Fibroblast of lung (primary cell): ENCODE measurements at regions not wholly inside any gene's neighbourhood (a gene's known extent, or its start where the extent isn't known, plus 50 kb on each side); places are given as distances from the start of the nearest gene placed in this dataset.

Experiments
- DNase-seq, 2 donors: peaks; one replicate each; pipeline versions ENCODE4 v3.0.0 to v3.0.0-alpha.2; 2010; ENCODE audit warnings: low read depth in 2 of 2
- H2AFZ ChIP-seq: 2 replicates; pipeline ENCODE4 v1.5.1; 2012; ENCODE audit warnings: low read length, control low read depth, inconsistent platforms
- H3K27ac ChIP-seq: 2 replicates; pipeline ENCODE4 v1.5.1; 2011; ENCODE audit warnings: low read length, control low read depth; ENCODE audit not compliant: insufficient read depth
- H3K27me3 ChIP-seq: 2 replicates; pipeline ENCODE4 v1.5.1; 2011; ENCODE audit warnings: mild to moderate bottlenecking, low read length; ENCODE audit not compliant: control insufficient read depth, insufficient read depth
- H3K36me3 ChIP-seq: 2 replicates; pipeline ENCODE4 v1.5.1; 2011; ENCODE audit warnings: low read length; ENCODE audit not compliant: control insufficient read depth, insufficient read depth
- H3K4me1 ChIP-seq: 2 replicates; pipeline ENCODE4 v1.5.1; 2011; ENCODE audit warnings: low read length; ENCODE audit not compliant: control insufficient read depth, insufficient read depth; ENCODE audit errors: extremely low read depth
- H3K4me2 ChIP-seq: 2 replicates; pipeline ENCODE4 v1.5.1; 2011; ENCODE audit warnings: low read length, control low read depth; ENCODE audit not compliant: insufficient read depth; ENCODE audit errors: extremely low read depth
- H3K4me3 ChIP-seq, 4 experiments: fragments of 200-600 bp in 1 of 4; sonication (generic) in 1 of 4; replicated peaks in 1 of 4; 2 replicates each; pipeline ENCODE4 v1.5.1; 2011 to 2016; ENCODE audit warnings: low read length in 4 of 4, low read depth in 3 of 4, mild to moderate bottlenecking in 3 of 4, control low read depth in 2 of 4, inconsistent platforms in 1 of 4, mixed read lengths in 1 of 4; ENCODE audit not compliant: insufficient read depth in 1 of 4; ENCODE audit errors: control extremely low read depth in 1 of 4
- H3K79me2 ChIP-seq: 2 replicates; pipeline ENCODE4 v1.5.1; 2012; ENCODE audit warnings: mild to moderate bottlenecking, low read length, inconsistent platforms; ENCODE audit not compliant: control insufficient read depth, insufficient read depth
- H3K9ac ChIP-seq: 2 replicates; pipeline ENCODE4 v1.5.1; 2011; ENCODE audit warnings: mild to moderate bottlenecking, low read length, control low read depth; ENCODE audit not compliant: insufficient read depth
- H3K9me3 ChIP-seq: 2 replicates; pipeline ENCODE4 v1.5.1; 2012; ENCODE audit warnings: low read depth, low read length; ENCODE audit not compliant: control insufficient read depth, insufficient read depth
- H4K20me1 ChIP-seq: 2 replicates; pipeline ENCODE4 v1.5.1; 2011; ENCODE audit warnings: low read length; ENCODE audit not compliant: control insufficient read depth, insufficient read depth; ENCODE audit errors: extremely low read depth
- CTCF ChIP-seq, 2 donors: IDR thresholded peaks in 1 of 2; conservative IDR thresholded peaks in 1 of 2; 1 replicate in 1 of 2; 2 replicates in 1 of 2; pipeline ENCODE4 v1.5.1; 2011 to 2012; ENCODE audit warnings: low read length in 2 of 2, control low read depth in 1 of 2, inconsistent platforms in 1 of 2, low read depth in 1 of 2, mild to moderate bottlenecking in 1 of 2
- EZH2 ChIP-seq: IDR thresholded peaks from 2 replicates; pipeline ENCODE4 v1.5.1; 2012; ENCODE audit warnings: low read length, control low read depth, mild to moderate bottlenecking; ENCODE audit errors: missing control alignments

DNA sequence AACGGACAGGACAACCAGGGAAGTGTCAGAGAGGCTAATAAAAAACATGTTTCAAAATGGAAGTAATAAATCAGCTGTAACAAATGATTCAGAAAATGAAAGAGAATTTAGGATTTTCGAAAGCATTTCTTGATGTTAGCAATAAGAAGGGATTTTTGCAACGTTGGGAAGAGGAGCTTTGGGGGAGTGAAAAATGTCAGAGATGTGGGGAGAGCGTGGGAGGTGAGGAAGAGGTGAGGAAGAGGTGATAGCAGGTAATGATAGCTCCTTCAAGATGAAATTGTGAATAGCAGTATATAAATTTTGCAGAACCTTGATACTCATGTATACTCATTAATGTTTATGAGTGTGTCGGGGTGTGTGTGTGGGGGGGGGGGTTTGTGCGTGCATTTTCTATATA lies 76.2 kb upstream of the COX10 start:
- H3K27ac ChIP-seq: no peak overlapping the region
- H4K20me1 ChIP-seq: no peaks in the 10 kb centered on the region
- TF ChIP-seq CTCF (conservative IDR thresholded peaks at IDR 0.05 in 1 of 2, IDR thresholded peaks at IDR 0.05 in 1 of 2; ENCODE audit: low read depth in 1 of 2, low read length in 2 of 2) (no peak), EZH2 (no peak)
- no peaks in the 10 kb centered on the region for H3K79me2 ChIP-seq
- H2AFZ ChIP-seq: no peak overlapping the region
- no peaks in the 10 kb centered on the region for H3K36me3 ChIP-seq
- DNase-seq: no peak
- H3K4me2 ChIP-seq: no peak overlapping the region
- no peaks in the 10 kb centered on the region for H3K27me3 ChIP-seq
- no peaks in the 10 kb centered on the region for H3K9me3 ChIP-seq
- H3K4me1 ChIP-seq: no peaks in the 10 kb centered on the region
- H3K4me3 ChIP-seq: no peak overlapping the region
- no peak overlapping the region for H3K9ac ChIP-seq

DNA sequence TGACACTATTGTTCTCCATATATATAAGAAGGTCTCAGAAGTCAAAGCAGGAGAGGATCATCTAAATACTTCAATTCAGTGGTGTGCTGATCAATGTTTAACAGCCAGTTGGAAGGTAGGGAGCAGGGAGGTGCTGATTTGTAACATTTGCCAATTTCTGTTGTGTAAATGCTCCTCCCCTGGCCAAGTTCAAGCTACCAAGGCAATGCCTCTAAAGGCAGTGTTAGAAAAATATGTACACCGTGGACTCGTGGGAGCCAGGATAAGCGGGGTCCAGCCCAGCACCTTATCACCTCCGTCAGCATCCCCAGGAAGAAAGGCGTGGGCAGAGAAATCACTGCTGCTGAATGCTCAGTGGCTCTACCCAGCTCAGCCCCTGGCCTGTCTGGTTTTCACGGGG lies 75.3 kb upstream of the COX10 start:
- Histone ChIP-seq H3K4me1 (no peaks in the 10 kb centered on the region), H3K9me3 (no peaks in the 10 kb centered on the region), H3K27me3 (no peaks in the 10 kb centered on the region), H3K9ac (no peak overlapping the region), H3K36me3 (no peaks in the 10 kb centered on the region), H2AFZ (no peak overlapping the region), H3K79me2 (no peaks in the 10 kb centered on the region), H4K20me1 (no peaks in the 10 kb centered on the region), H3K27ac (no peak overlapping the region), H3K4me2 (no peak overlapping the region), H3K4me3 (no peak overlapping the region)
- DNase-seq: no peak
- TF ChIP-seq EZH2 (no peak), CTCF (conservative IDR thresholded peaks at IDR 0.05 in 1 of 2, IDR thresholded peaks at IDR 0.05 in 1 of 2; ENCODE audit: low read depth in 1 of 2, low read length in 2 of 2) (no peak)

DNA sequence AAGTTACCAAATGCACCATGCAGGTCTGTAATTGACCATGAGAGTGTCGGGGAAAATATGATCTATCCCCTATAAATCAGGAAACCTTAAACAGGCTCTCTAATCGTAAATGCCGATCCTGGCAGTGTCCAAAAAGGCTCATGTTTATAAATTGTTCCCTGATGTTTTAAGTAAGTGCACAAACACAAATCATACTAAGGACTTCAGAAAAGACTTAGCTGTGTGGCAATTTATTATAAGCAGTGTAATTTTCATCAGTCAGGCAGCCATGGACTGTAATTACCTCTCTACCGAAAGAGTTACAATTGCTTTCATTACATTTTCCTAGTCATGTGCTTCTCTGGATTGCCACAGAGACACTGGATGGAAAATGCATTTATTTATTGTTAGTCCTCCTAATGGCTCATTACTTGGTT lies 73.4 kb upstream of the COX10 start:
- no peaks in the 10 kb centered on the region for H3K27me3 ChIP-seq
- H2AFZ ChIP-seq: no peak overlapping the region
- H3K4me2 ChIP-seq: no peak overlapping the region
- H3K27ac ChIP-seq: no peak overlapping the region
- H3K36me3 ChIP-seq: no peaks in the 10 kb centered on the region
- TF ChIP-seq EZH2 (no peak), CTCF (conservative IDR thresholded peaks at IDR 0.05 in 1 of 2, IDR thresholded peaks at IDR 0.05 in 1 of 2; ENCODE audit: low read depth in 1 of 2, low read length in 2 of 2) (no peak)
- no peak overlapping the region for H3K9ac ChIP-seq
- peak in 1 of 2 donors; percentile 12 for DNase-seq
- peak overlapping the region in 1 of 4 experiments; percentile 23 for H3K4me3 ChIP-seq
- no peaks in the 10 kb centered on the region for H3K4me1 ChIP-seq
- no peaks in the 10 kb centered on the region for H3K79me2 ChIP-seq
- no peaks in the 10 kb centered on the region for H4K20me1 ChIP-seq
- H3K9me3 ChIP-seq: no peaks in the 10 kb centered on the region
